ENCODE measurements at regions not wholly inside any gene's neighbourhood (a gene's known extent, or its start where the extent isn't known, plus 50 kb on each side); places are given as distances from the start of the nearest gene placed in this dataset.

GRCh38 chr1:192011525-192011924 is 146.7 kb upstream of the RGS18 start:
- no peaks in the 10 kb centered on the region for H3K9me3 ChIP-seq (ENCODE audit: severe bottlenecking)
- H3K4me3 ChIP-seq (ENCODE audit: severe bottlenecking): no peak overlapping the region
- peaks cover 4% of the 10 kb centered on the region for H3K27me3 ChIP-seq (ENCODE audit: insufficient read depth, poor library complexity, severe bottlenecking)
- DNase-seq (ENCODE audit: low spot score): no peak
- ATAC-seq (ENCODE audit: low read depth): no peak
- H3K27ac ChIP-seq (ENCODE audit: poor library complexity, severe bottlenecking): no peak overlapping the region
- no peaks in the 10 kb centered on the region for H3K4me1 ChIP-seq (ENCODE audit: insufficient read depth, poor library complexity, severe bottlenecking)
- no peaks in the 10 kb centered on the region for H3K36me3 ChIP-seq (ENCODE audit: low read depth)
- no peak for TF ChIP-seq CTCF (IDR thresholded peaks at IDR 0.05; ENCODE audit: poor library complexity, severe bottlenecking)

- no peak overlapping the region for H3K4me3 ChIP-seq (ENCODE audit: severe bottlenecking)
- ATAC-seq (ENCODE audit: low read depth) (no peak), DNase-seq (ENCODE audit: low spot score) (no peak)
- no peaks in the 10 kb centered on the region for H3K36me3 ChIP-seq (ENCODE audit: low read depth)
- no peak for TF ChIP-seq CTCF (IDR thresholded peaks at IDR 0.05; ENCODE audit: poor library complexity, severe bottlenecking)
- H3K4me1 ChIP-seq (ENCODE audit: insufficient read depth, poor library complexity, severe bottlenecking): no peaks in the 10 kb centered on the region
- H3K27ac ChIP-seq (ENCODE audit: poor library complexity, severe bottlenecking): no peak overlapping the region
- no peaks in the 10 kb centered on the region for H3K9me3 ChIP-seq (ENCODE audit: severe bottlenecking)
- H3K27me3 ChIP-seq (ENCODE audit: insufficient read depth, poor library complexity, severe bottlenecking): no peaks in the 10 kb centered on the region
Measured at GRCh38 chr1:192022827-192023226, 135.4 kb upstream of the RGS18 start.

- ATAC-seq (ENCODE audit: low read depth) (no peak), DNase-seq (ENCODE audit: low spot score) (no peak)
- Histone ChIP-seq H3K27me3 (ENCODE audit: insufficient read depth, poor library complexity, severe bottlenecking) (no peaks in the 10 kb centered on the region), H3K36me3 (ENCODE audit: low read depth) (no peaks in the 10 kb centered on the region), H3K4me1 (ENCODE audit: insufficient read depth, poor library complexity, severe bottlenecking) (no peaks in the 10 kb centered on the region), H3K27ac (ENCODE audit: poor library complexity, severe bottlenecking) (no peak overlapping the region), H3K9me3 (ENCODE audit: severe bottlenecking) (no peaks in the 10 kb centered on the region), H3K4me3 (ENCODE audit: severe bottlenecking) (no peak overlapping the region)
- no peak for TF ChIP-seq CTCF (IDR thresholded peaks at IDR 0.05; ENCODE audit: poor library complexity, severe bottlenecking)
Measured at GRCh38 chr1:192024881-192025280, 133.4 kb upstream of the RGS18 start.

GRCh38 chr1:192038567-192038966 is 119.7 kb upstream of the RGS18 start:
- no peaks in the 10 kb centered on the region for H3K27me3 ChIP-seq (ENCODE audit: insufficient read depth, poor library complexity, severe bottlenecking)
- ATAC-seq (ENCODE audit: low read depth) (no peak), DNase-seq (ENCODE audit: low spot score) (no peak)
- H3K27ac ChIP-seq (ENCODE audit: poor library complexity, severe bottlenecking): no peak overlapping the region
- no peak overlapping the region for H3K4me3 ChIP-seq (ENCODE audit: severe bottlenecking)
- H3K4me1 ChIP-seq (ENCODE audit: insufficient read depth, poor library complexity, severe bottlenecking): no peaks in the 10 kb centered on the region
- no peaks in the 10 kb centered on the region for H3K9me3 ChIP-seq (ENCODE audit: severe bottlenecking)
- no peak for TF ChIP-seq CTCF (IDR thresholded peaks at IDR 0.05; ENCODE audit: poor library complexity, severe bottlenecking)
- no peaks in the 10 kb centered on the region for H3K36me3 ChIP-seq (ENCODE audit: low read depth)

GRCh38 chr1:192045131-192045530 is 113.1 kb upstream of the RGS18 start:
- no peak for ATAC-seq (ENCODE audit: low read depth)
- no peak for DNase-seq (ENCODE audit: low spot score)
- Histone ChIP-seq H3K4me1 (ENCODE audit: insufficient read depth, poor library complexity, severe bottlenecking) (no peaks in the 10 kb centered on the region), H3K9me3 (ENCODE audit: severe bottlenecking) (no peaks in the 10 kb centered on the region), H3K4me3 (ENCODE audit: severe bottlenecking) (no peak overlapping the region), H3K27me3 (ENCODE audit: insufficient read depth, poor library complexity, severe bottlenecking) (no peaks in the 10 kb centered on the region), H3K36me3 (ENCODE audit: low read depth) (no peaks in the 10 kb centered on the region), H3K27ac (ENCODE audit: poor library complexity, severe bottlenecking) (no peak overlapping the region)
- no peak for TF ChIP-seq CTCF (IDR thresholded peaks at IDR 0.05; ENCODE audit: poor library complexity, severe bottlenecking)
